ENCODE measurements at regions not wholly inside any gene's neighbourhood (a gene's known extent, or its start where the extent isn't known, plus 50 kb on each side); places are given as distances from the start of the nearest gene placed in this dataset.

DNA sequence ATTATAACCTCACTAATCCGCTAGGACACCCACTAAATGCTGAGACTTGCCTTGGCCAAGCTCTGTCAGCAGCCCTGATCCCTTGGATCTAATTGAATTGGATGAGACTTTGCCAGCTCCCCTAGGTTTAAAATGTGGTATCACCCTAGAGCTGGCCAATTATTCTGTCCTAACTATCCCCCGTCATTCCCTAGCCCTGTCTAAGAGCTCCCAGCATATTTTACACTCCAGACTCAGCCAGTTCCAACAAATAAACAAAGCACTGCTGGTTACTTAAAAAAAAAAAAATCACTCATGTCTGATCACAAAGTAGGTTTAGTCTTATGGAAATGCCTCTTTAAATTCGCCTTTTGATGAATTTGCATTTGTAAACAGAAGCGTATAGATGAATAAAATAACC lies 147.9 kb upstream of the EGR2 start:
- TF ChIP-seq MED1 (CRISPR knock-in tag; IDR thresholded peaks at IDR 0.05) (no peak), TOE1 (CRISPR knock-in tag; IDR thresholded peaks at IDR 0.05) (no peak), SIN3A (IDR thresholded peaks at IDR 0.05; ENCODE audit: borderline replicate concordance, low read depth, low read length) (no peak), MTA3 (CRISPR knock-in tag; IDR thresholded peaks at IDR 0.05) (no peak), ISX (CRISPR knock-in tag; conservative IDR thresholded peaks at IDR 0.05) (no peak), KDM5A (IDR thresholded peaks at IDR 0.05; ENCODE audit: borderline replicate concordance, low read length) (no peak), ZNF317 (CRISPR knock-in tag; IDR thresholded peaks at IDR 0.05) (no peak)
- TF ChIP-seq, protein P1, sequence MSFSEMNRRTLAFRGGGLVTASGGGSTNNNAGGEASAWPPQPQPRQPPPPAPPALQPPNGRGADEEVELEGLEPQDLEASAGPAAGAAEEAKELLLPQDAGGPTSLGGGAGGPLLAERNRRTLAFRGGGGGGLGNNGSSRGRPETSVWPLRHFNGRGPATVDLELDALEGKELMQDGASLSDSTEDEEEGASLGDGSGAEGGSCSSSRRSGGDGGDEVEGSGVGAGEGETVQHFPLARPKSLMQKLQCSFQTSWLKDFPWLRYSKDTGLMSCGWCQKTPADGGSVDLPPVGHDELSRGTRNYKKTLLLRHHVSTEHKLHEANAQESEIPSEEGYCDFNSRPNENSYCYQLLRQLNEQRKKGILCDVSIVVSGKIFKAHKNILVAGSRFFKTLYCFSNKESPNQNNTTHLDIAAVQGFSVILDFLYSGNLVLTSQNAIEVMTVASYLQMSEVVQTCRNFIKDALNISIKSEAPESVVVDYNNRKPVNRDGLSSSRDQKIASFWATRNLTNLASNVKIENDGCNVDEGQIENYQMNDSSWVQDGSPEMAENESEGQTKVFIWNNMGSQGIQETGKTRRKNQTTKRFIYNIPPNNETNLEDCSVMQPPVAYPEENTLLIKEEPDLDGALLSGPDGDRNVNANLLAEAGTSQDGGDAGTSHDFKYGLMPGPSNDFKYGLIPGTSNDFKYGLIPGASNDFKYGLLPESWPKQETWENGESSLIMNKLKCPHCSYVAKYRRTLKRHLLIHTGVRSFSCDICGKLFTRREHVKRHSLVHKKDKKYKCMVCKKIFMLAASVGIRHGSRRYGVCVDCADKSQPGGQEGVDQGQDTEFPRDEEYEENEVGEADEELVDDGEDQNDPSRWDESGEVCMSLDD (CRISPR knock-in tag; IDR thresholded peaks at IDR 0.05; ENCODE audit: borderline replicate concordance), result no peak
- TF ChIP-seq, protein P2, sequence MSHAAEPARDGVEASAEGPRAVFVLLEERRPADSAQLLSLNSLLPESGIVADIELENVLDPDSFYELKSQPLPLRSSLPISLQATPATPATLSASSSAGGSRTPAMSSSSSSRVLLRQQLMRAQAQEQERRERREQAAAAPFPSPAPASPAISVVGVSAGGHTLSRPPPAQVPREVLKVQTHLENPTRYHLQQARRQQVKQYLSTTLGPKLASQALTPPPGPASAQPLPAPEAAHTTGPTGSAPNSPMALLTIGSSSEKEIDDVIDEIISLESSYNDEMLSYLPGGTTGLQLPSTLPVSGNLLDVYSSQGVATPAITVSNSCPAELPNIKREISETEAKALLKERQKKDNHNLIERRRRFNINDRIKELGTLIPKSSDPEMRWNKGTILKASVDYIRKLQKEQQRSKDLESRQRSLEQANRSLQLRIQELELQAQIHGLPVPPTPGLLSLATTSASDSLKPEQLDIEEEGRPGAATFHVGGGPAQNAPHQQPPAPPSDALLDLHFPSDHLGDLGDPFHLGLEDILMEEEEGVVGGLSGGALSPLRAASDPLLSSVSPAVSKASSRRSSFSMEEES (CRISPR knock-in tag; IDR thresholded peaks at IDR 0.05), result no peak
- TF ChIP-seq, protein P3, sequence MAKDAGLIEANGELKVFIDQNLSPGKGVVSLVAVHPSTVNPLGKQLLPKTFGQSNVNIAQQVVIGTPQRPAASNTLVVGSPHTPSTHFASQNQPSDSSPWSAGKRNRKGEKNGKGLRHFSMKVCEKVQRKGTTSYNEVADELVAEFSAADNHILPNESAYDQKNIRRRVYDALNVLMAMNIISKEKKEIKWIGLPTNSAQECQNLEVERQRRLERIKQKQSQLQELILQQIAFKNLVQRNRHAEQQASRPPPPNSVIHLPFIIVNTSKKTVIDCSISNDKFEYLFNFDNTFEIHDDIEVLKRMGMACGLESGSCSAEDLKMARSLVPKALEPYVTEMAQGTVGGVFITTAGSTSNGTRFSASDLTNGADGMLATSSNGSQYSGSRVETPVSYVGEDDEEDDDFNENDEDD (CRISPR knock-in tag; IDR thresholded peaks at IDR 0.05; ENCODE audit: borderline replicate concordance), result no peak
- TF ChIP-seq, protein P4, sequence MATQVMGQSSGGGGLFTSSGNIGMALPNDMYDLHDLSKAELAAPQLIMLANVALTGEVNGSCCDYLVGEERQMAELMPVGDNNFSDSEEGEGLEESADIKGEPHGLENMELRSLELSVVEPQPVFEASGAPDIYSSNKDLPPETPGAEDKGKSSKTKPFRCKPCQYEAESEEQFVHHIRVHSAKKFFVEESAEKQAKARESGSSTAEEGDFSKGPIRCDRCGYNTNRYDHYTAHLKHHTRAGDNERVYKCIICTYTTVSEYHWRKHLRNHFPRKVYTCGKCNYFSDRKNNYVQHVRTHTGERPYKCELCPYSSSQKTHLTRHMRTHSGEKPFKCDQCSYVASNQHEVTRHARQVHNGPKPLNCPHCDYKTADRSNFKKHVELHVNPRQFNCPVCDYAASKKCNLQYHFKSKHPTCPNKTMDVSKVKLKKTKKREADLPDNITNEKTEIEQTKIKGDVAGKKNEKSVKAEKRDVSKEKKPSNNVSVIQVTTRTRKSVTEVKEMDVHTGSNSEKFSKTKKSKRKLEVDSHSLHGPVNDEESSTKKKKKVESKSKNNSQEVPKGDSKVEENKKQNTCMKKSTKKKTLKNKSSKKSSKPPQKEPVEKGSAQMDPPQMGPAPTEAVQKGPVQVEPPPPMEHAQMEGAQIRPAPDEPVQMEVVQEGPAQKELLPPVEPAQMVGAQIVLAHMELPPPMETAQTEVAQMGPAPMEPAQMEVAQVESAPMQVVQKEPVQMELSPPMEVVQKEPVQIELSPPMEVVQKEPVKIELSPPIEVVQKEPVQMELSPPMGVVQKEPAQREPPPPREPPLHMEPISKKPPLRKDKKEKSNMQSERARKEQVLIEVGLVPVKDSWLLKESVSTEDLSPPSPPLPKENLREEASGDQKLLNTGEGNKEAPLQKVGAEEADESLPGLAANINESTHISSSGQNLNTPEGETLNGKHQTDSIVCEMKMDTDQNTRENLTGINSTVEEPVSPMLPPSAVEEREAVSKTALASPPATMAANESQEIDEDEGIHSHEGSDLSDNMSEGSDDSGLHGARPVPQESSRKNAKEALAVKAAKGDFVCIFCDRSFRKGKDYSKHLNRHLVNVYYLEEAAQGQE (IDR thresholded peaks at IDR 0.05; ENCODE audit: borderline replicate concordance in 1 of 2, low read depth in 1 of 2, low read length in 2 of 2), result no peak
- TF ChIP-seq, protein P5, sequence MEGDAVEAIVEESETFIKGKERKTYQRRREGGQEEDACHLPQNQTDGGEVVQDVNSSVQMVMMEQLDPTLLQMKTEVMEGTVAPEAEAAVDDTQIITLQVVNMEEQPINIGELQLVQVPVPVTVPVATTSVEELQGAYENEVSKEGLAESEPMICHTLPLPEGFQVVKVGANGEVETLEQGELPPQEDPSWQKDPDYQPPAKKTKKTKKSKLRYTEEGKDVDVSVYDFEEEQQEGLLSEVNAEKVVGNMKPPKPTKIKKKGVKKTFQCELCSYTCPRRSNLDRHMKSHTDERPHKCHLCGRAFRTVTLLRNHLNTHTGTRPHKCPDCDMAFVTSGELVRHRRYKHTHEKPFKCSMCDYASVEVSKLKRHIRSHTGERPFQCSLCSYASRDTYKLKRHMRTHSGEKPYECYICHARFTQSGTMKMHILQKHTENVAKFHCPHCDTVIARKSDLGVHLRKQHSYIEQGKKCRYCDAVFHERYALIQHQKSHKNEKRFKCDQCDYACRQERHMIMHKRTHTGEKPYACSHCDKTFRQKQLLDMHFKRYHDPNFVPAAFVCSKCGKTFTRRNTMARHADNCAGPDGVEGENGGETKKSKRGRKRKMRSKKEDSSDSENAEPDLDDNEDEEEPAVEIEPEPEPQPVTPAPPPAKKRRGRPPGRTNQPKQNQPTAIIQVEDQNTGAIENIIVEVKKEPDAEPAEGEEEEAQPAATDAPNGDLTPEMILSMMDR (CRISPR knock-in tag; IDR thresholded peaks at IDR 0.05), result no peak
- TF ChIP-seq, protein P6, sequence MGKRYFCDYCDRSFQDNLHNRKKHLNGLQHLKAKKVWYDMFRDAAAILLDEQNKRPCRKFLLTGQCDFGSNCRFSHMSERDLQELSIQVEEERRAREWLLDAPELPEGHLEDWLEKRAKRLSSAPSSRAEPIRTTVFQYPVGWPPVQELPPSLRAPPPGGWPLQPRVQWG (CRISPR knock-in tag; IDR thresholded peaks at IDR 0.05; ENCODE audit: borderline replicate concordance, low read depth), result no peak
